Mesothelial cell of epicardium (in vitro differentiated cells): ENCODE measurements at regions not wholly inside any gene's neighbourhood (a gene's known extent, or its start where the extent isn't known, plus 50 kb on each side); places are given as distances from the start of the nearest gene placed in this dataset.

ENCODE experiments used
- DNase-seq, 2 experiments: peaks; one replicate each; pipeline ENCODE4 v3.0.0; 2021; ENCODE audit warnings: low spot score in 2 of 2; ENCODE audit not compliant: unreplicated experiment in 2 of 2
- H3K27ac Mint-ChIP-seq: 2 replicates; pipeline ENCODE4 v1.8.0; 2021; ENCODE audit warnings: mixed read lengths
- H3K27me3 Mint-ChIP-seq: 2 replicates; pipeline ENCODE4 v1.8.0; 2021; ENCODE audit warnings: low read depth, mixed read lengths
- H3K36me3 Mint-ChIP-seq: 2 replicates; pipeline ENCODE4 v1.8.0; 2021; ENCODE audit warnings: mixed read lengths
- H3K4me1 Mint-ChIP-seq: 2 replicates; pipeline ENCODE4 v1.8.0; 2021; ENCODE audit warnings: mixed read lengths
- H3K4me3 Mint-ChIP-seq: 2 replicates; pipeline ENCODE4 v1.8.0; 2021; ENCODE audit warnings: mild to moderate bottlenecking, moderate library complexity, mixed read lengths
- H3K9me3 Mint-ChIP-seq: 2 replicates; pipeline ENCODE4 v1.8.0; 2021; ENCODE audit warnings: mixed read lengths
- CTCF ChIP-seq: fragments of 200-600 bp; sonication (generic); IDR thresholded peaks from one replicate; pipeline ENCODE4 v1.5.0; 2021; ENCODE audit warnings: antibody characterized with exemption; ENCODE audit not compliant: unreplicated experiment

GRCh38 chr11:8331767-8332166 lies 68.1 kb upstream of the LMO1 start:
- Mint-ChIP-seq H3K27ac (no peak overlapping the region), H3K36me3 (no peaks in the 10 kb centered on the region), H3K27me3 (peaks cover 20% of the 10 kb centered on the region), H3K4me3 (no peak overlapping the region), H3K9me3 (no peaks in the 10 kb centered on the region), H3K4me1 (peaks cover 45% of the 10 kb centered on the region)
- TF ChIP-seq CTCF, result no peak
- DNase-seq, result no peak

GRCh38 chr11:8330896-8331295 lies 67.2 kb upstream of the LMO1 start:
- DNase-seq, result no peak
- H3K36me3 Mint-ChIP-seq, result no peaks in the 10 kb centered on the region
- H3K9me3 Mint-ChIP-seq, result no peaks in the 10 kb centered on the region
- H3K27me3 Mint-ChIP-seq, result peaks cover 24% of the 10 kb centered on the region
- no peak for TF ChIP-seq CTCF
- H3K4me1 Mint-ChIP-seq, result peaks cover 36% of the 10 kb centered on the region
- no peak overlapping the region for H3K27ac Mint-ChIP-seq
- H3K4me3 Mint-ChIP-seq, result no peak overlapping the region

GRCh38 chr11:8330404-8330803 lies 66.7 kb upstream of the LMO1 start:
- no peak for DNase-seq
- Mint-ChIP-seq H3K9me3 (no peaks in the 10 kb centered on the region), H3K27me3 (peaks cover 26% of the 10 kb centered on the region), H3K4me3 (no peak overlapping the region), H3K4me1 (peaks cover 33% of the 10 kb centered on the region), H3K27ac (no peak overlapping the region), H3K36me3 (no peaks in the 10 kb centered on the region)
- TF ChIP-seq CTCF, result no peak

- TF ChIP-seq CTCF, result no peak
- no peak for DNase-seq
- peaks cover 26% of the 10 kb centered on the region for H3K27me3 Mint-ChIP-seq
- no peaks in the 10 kb centered on the region for H3K9me3 Mint-ChIP-seq
- H3K36me3 Mint-ChIP-seq, result no peaks in the 10 kb centered on the region
- H3K4me1 Mint-ChIP-seq, result peaks cover 33% of the 10 kb centered on the region
- H3K4me3 Mint-ChIP-seq, result no peak overlapping the region
- no peak overlapping the region for H3K27ac Mint-ChIP-seq
Observed at GRCh38 chr11:8329847-8330361, 66.2 kb upstream of the LMO1 start.

GRCh38 chr11:8329336-8329735 lies 65.7 kb upstream of the LMO1 start:
- Mint-ChIP-seq H3K36me3 (no peaks in the 10 kb centered on the region), H3K9me3 (no peaks in the 10 kb centered on the region), H3K27me3 (peaks cover 26% of the 10 kb centered on the region), H3K27ac (no peak overlapping the region), H3K4me1 (peaks cover 29% of the 10 kb centered on the region), H3K4me3 (no peak overlapping the region)
- no peak for TF ChIP-seq CTCF
- no peak for DNase-seq

GRCh38 chr11:8328848-8329330 lies 65.2 kb upstream of the LMO1 start:
- Mint-ChIP-seq H3K27ac (no peak overlapping the region), H3K4me3 (no peak overlapping the region), H3K36me3 (no peaks in the 10 kb centered on the region), H3K9me3 (no peaks in the 10 kb centered on the region), H3K27me3 (peaks cover 26% of the 10 kb centered on the region), H3K4me1 (peaks cover 24% of the 10 kb centered on the region)
- TF ChIP-seq CTCF, result peak; percentile 67
- DNase-seq, result peak in 1 of 2 experiments; percentile 71
